Trophoblast cell (in vitro differentiated cells and primary cell): ENCODE measurements at regions not wholly inside any gene's neighbourhood (a gene's known extent, or its start where the extent isn't known, plus 50 kb on each side); places are given as distances from the start of the nearest gene placed in this dataset.

Experiments
- DNase-seq, 2 donors: peaks; one replicate each; pipeline ENCODE4 v3.0.0-alpha.2; 2016
- H2AFZ ChIP-seq: 2 replicates; pipeline ENCODE4 v1.6.1; 2013; ENCODE audit warnings: low read length, moderate library complexity, mild to moderate bottlenecking; ENCODE audit not compliant: insufficient read depth, poor library complexity
- H2AK5ac ChIP-seq: 2 replicates; pipeline ENCODE4 v1.6.1; 2013; ENCODE audit warnings: mild to moderate bottlenecking, low read length
- H2BK120ac ChIP-seq: 2 replicates; pipeline ENCODE4 v1.6.1; 2013; ENCODE audit warnings: low read length, mild to moderate bottlenecking, moderate library complexity; ENCODE audit not compliant: insufficient read depth, poor library complexity
- H2BK12ac ChIP-seq: 2 replicates; pipeline ENCODE4 v1.6.1; 2013; ENCODE audit warnings: mild to moderate bottlenecking, low read length, moderate library complexity
- H2BK5ac ChIP-seq: 2 replicates; pipeline ENCODE4 v1.6.1; 2013; ENCODE audit warnings: low read length, low read depth, moderate library complexity, mild to moderate bottlenecking; ENCODE audit not compliant: poor library complexity
- H3K14ac ChIP-seq: 2 replicates; pipeline ENCODE4 v1.6.1; 2013; ENCODE audit warnings: mild to moderate bottlenecking, low read length
- H3K18ac ChIP-seq: 2 replicates; pipeline ENCODE4 v1.6.1; 2013; ENCODE audit warnings: mild to moderate bottlenecking, low read length
- H3K23ac ChIP-seq: 2 replicates; pipeline ENCODE4 v1.6.1; 2013; ENCODE audit warnings: low read length
- H3K27ac ChIP-seq: 2 replicates; pipeline ENCODE4 v1.5.1; 2013; ENCODE audit warnings: low read depth, mild to moderate bottlenecking, inconsistent platforms, low read length, moderate library complexity
- H3K27me3 ChIP-seq: 2 replicates; pipeline ENCODE4 v1.6.1; 2013; ENCODE audit warnings: inconsistent platforms, mild to moderate bottlenecking, low read length, moderate library complexity; ENCODE audit not compliant: insufficient read depth
- H3K36me3 ChIP-seq, 2 experiments: 1 replicate in 1 of 2; 2 replicates in 1 of 2; pipeline ENCODE4 v1.6.1; 2013; ENCODE audit warnings: low read length in 2 of 2, mild to moderate bottlenecking in 2 of 2, moderate library complexity in 1 of 2; ENCODE audit not compliant: insufficient read depth in 2 of 2, control insufficient read depth in 1 of 2
- H3K4ac ChIP-seq: 2 replicates; pipeline ENCODE4 v1.6.1; 2013; ENCODE audit warnings: low read depth, mild to moderate bottlenecking, low read length, moderate library complexity
- H3K4me1 ChIP-seq, 2 experiments: 1 replicate in 1 of 2; 2 replicates in 1 of 2; pipeline ENCODE4 v1.6.1; 2013; ENCODE audit warnings: low read length in 2 of 2, mild to moderate bottlenecking in 2 of 2, moderate library complexity in 1 of 2; ENCODE audit not compliant: insufficient read depth in 2 of 2, control insufficient read depth in 1 of 2
- H3K4me2 ChIP-seq: 2 replicates; pipeline ENCODE4 v1.6.1; 2013; ENCODE audit warnings: inconsistent platforms, mild to moderate bottlenecking, low read length, moderate library complexity
- H3K4me3 ChIP-seq: 2 replicates; pipeline ENCODE4 v1.5.1; 2013; ENCODE audit warnings: mild to moderate bottlenecking, low read depth, low read length, inconsistent platforms
- H3K79me1 ChIP-seq: one replicate; pipeline ENCODE4 v1.6.1; 2013; ENCODE audit warnings: low read length
- H3K79me2 ChIP-seq: 2 replicates; pipeline ENCODE4 v1.6.1; 2013; ENCODE audit warnings: low read length, mild to moderate bottlenecking; ENCODE audit not compliant: control insufficient read depth, insufficient read depth, poor library complexity
- H3K9ac ChIP-seq: 2 replicates; pipeline ENCODE4 v1.6.1; 2013; ENCODE audit warnings: mild to moderate bottlenecking, low read length
- H3K9me3 ChIP-seq: 2 replicates; pipeline ENCODE4 v1.6.1; 2013; ENCODE audit warnings: low read depth, mild to moderate bottlenecking, control low read depth, inconsistent platforms, low read length; ENCODE audit not compliant: insufficient read depth
- H4K12ac ChIP-seq: 2 replicates; pipeline ENCODE4 v1.6.1; 2013; ENCODE audit warnings: low read depth, mild to moderate bottlenecking, low read length, moderate library complexity
- H4K8ac ChIP-seq: 2 replicates; pipeline ENCODE4 v1.6.1; 2013; ENCODE audit warnings: low read depth, mild to moderate bottlenecking, low read length, moderate library complexity
- H4K91ac ChIP-seq: one replicate; pipeline ENCODE4 v1.6.1; 2013; ENCODE audit warnings: low read depth, mild to moderate bottlenecking, low read length, moderate library complexity
- WGBS: extraction: QIAGEN DNeasy Blood & Tissue Kit; methylation state at CpG from one replicate; pipeline ENCODE4 v1.1.7; 2013; ENCODE audit warnings: missing lambda C conversion rate; ENCODE audit not compliant: insufficient read length, insufficient coverage; ENCODE audit errors: extremely low coverage; 5-methylcytosine and 5-hydroxymethylcytosine counted together

- Histone ChIP-seq H3K4me3 (no peak overlapping the region), H2BK5ac (no peak overlapping the region), H3K36me3 (no peaks in the 10 kb centered on the region), H2AFZ (no peak overlapping the region), H3K27ac (no peak overlapping the region), H4K91ac (no peak overlapping the region), H3K4me2 (no peak overlapping the region), H3K9me3 (no peaks in the 10 kb centered on the region), H3K9ac (no peak overlapping the region), H3K79me2 (no peaks in the 10 kb centered on the region), H3K18ac (no peak overlapping the region), H3K23ac (no peak overlapping the region), H3K4me1 (no peaks in the 10 kb centered on the region), H2BK120ac (no peak overlapping the region), H2AK5ac (no peak overlapping the region), H3K4ac (no peak overlapping the region), H4K12ac (no peak overlapping the region), H3K79me1 (no peaks in the 10 kb centered on the region), H4K8ac (no peak overlapping the region), H3K27me3 (no peaks in the 10 kb centered on the region), H2BK12ac (no peak overlapping the region), H3K14ac (no peak overlapping the region)
- DNase-seq, result no peak
Observed at GRCh38 chr13:67505376-67505775, 275.2 kb upstream of the PCDH9 start.

DNA sequence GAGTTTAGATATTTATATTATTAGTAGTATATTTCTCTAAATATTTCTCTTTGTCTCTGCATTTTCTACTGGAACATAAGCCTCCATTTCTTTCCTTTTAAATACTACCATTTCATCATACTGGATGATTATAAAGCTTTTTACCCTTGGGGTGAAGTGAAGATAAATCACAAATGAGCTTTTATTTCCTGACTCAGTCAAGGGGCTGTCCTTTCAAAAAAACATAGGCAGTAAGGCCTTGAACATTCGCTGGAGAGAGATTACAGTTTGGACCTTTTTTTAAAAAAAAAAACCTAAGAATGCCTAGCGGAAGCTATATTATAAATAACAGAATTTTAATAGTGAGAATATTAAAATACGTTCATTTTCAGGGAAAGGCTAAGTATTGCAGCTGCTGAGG lies 268.8 kb upstream of the PCDH9 start:
- H3K79me1 ChIP-seq, result no peaks in the 10 kb centered on the region
- H2BK5ac ChIP-seq, result no peak overlapping the region
- no peak overlapping the region for H4K8ac ChIP-seq
- H3K27me3 ChIP-seq, result no peaks in the 10 kb centered on the region
- H2BK12ac ChIP-seq, result no peak overlapping the region
- H2AFZ ChIP-seq, result no peak overlapping the region
- H3K79me2 ChIP-seq, result no peaks in the 10 kb centered on the region
- H3K4ac ChIP-seq, result no peak overlapping the region
- H3K9ac ChIP-seq, result no peak overlapping the region
- no peak overlapping the region for H2BK120ac ChIP-seq
- no peaks in the 10 kb centered on the region for H3K36me3 ChIP-seq
- no peak overlapping the region for H3K18ac ChIP-seq
- no peak overlapping the region for H3K4me2 ChIP-seq
- no peak overlapping the region for H2AK5ac ChIP-seq
- no peak overlapping the region for H3K23ac ChIP-seq
- no peak overlapping the region for H4K91ac ChIP-seq
- no CpG with 5 or more reads among the region's 3 CpGs for WGBS
- H3K4me3 ChIP-seq, result no peak overlapping the region
- H3K9me3 ChIP-seq, result no peaks in the 10 kb centered on the region
- no peak overlapping the region for H3K14ac ChIP-seq
- DNase-seq, result no peak
- no peaks in the 10 kb centered on the region for H3K4me1 ChIP-seq
- no peak overlapping the region for H4K12ac ChIP-seq
- no peak overlapping the region for H3K27ac ChIP-seq

- Histone ChIP-seq H3K4me3 (no peak overlapping the region), H2BK12ac (no peak overlapping the region), H3K9ac (no peak overlapping the region), H3K36me3 (no peaks in the 10 kb centered on the region), H4K8ac (no peak overlapping the region), H4K91ac (no peak overlapping the region), H2AK5ac (no peak overlapping the region), H3K79me2 (no peaks in the 10 kb centered on the region), H3K4me2 (no peak overlapping the region), H3K79me1 (no peaks in the 10 kb centered on the region), H3K14ac (no peak overlapping the region), H3K18ac (no peak overlapping the region), H3K9me3 (no peaks in the 10 kb centered on the region), H2BK120ac (no peak overlapping the region), H3K27ac (no peak overlapping the region), H2AFZ (no peak overlapping the region), H3K4me1 (no peaks in the 10 kb centered on the region), H3K4ac (no peak overlapping the region), H4K12ac (no peak overlapping the region), H2BK5ac (no peak overlapping the region), H3K27me3 (no peaks in the 10 kb centered on the region), H3K23ac (no peak overlapping the region)
- no CpG with 5 or more reads among the region's 1 CpG for WGBS
- DNase-seq, result no peak
Observed at GRCh38 chr13:67493835-67494234, 263.7 kb upstream of the PCDH9 start.

GRCh38 chr13:67489016-67489415 lies 258.9 kb upstream of the PCDH9 start:
- DNase-seq, result no peak
- Histone ChIP-seq H2AK5ac (no peak overlapping the region), H3K14ac (no peak overlapping the region), H4K12ac (no peak overlapping the region), H3K4ac (no peak overlapping the region), H4K91ac (no peak overlapping the region), H3K27ac (no peak overlapping the region), H3K36me3 (no peaks in the 10 kb centered on the region), H2BK12ac (no peak overlapping the region), H3K9me3 (no peaks in the 10 kb centered on the region), H3K79me1 (no peaks in the 10 kb centered on the region), H3K4me1 (no peaks in the 10 kb centered on the region), H3K4me3 (no peak overlapping the region), H3K27me3 (no peaks in the 10 kb centered on the region), H3K23ac (no peak overlapping the region), H2BK5ac (no peak overlapping the region), H3K79me2 (no peaks in the 10 kb centered on the region), H3K18ac (no peak overlapping the region), H2BK120ac (no peak overlapping the region), H3K4me2 (no peak overlapping the region), H3K9ac (no peak overlapping the region), H4K8ac (no peak overlapping the region), H2AFZ (no peak overlapping the region)
- WGBS, result no CpG with 5 or more reads among the region's 2 CpGs

- Histone ChIP-seq H3K18ac (no peak overlapping the region), H3K4me3 (no peak overlapping the region), H2AFZ (no peak overlapping the region), H3K36me3 (no peaks in the 10 kb centered on the region), H3K4me1 (no peaks in the 10 kb centered on the region), H3K27me3 (no peaks in the 10 kb centered on the region), H2BK5ac (no peak overlapping the region), H3K27ac (no peak overlapping the region), H3K79me1 (no peaks in the 10 kb centered on the region), H3K4ac (no peak overlapping the region), H4K91ac (no peak overlapping the region), H3K79me2 (no peaks in the 10 kb centered on the region), H3K23ac (no peak overlapping the region), H3K9me3 (no peaks in the 10 kb centered on the region), H4K12ac (no peak overlapping the region), H3K4me2 (no peak overlapping the region), H3K14ac (no peak overlapping the region), H2BK12ac (no peak overlapping the region), H4K8ac (no peak overlapping the region), H3K9ac (no peak overlapping the region), H2BK120ac (no peak overlapping the region), H2AK5ac (no peak overlapping the region)
- WGBS, result no CpG with 5 or more reads among the region's 1 CpG
- no peak for DNase-seq
Observed at GRCh38 chr13:67481445-67481844, 251.3 kb upstream of the PCDH9 start.
